GM12874 (cell line): ENCODE measurements at regions not wholly inside any gene's neighbourhood (a gene's known extent, or its start where the extent isn't known, plus 50 kb on each side); places are given as distances from the start of the nearest gene placed in this dataset.

Experiments
- TF ChIP-seq, protein P1 (sequence below): IDR thresholded peaks from 2 replicates; pipeline ENCODE4 v1.5.1; 2011; ENCODE audit warnings: low read depth, mild to moderate bottlenecking, control low read depth, low read length, moderate library complexity; ENCODE audit not compliant: insufficient read depth

DNA sequence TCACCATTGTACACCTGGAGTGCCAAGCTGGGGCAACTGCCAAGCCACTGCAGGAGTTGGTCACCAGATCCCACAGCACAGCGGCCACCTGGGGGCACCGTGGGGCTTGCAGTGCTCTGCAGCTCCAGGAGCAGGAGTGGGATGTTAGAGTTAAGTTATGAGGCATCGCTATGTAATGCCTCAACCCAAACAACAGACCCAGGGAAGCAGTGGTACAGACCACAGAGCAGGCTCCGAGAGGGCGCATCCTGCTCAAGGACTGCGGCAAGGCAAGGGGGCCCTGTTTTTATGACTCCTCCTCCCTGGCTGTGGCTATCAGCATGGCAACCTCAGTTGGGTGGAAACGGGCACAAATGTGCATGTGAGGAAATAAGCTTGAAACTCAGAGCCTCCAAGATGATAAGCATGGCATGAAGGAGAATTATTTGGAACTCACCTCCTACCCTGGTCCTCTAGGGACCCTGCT is 63.1 kb downstream of the ARL6IP4 start:
- TF ChIP-seq, protein P1, sequence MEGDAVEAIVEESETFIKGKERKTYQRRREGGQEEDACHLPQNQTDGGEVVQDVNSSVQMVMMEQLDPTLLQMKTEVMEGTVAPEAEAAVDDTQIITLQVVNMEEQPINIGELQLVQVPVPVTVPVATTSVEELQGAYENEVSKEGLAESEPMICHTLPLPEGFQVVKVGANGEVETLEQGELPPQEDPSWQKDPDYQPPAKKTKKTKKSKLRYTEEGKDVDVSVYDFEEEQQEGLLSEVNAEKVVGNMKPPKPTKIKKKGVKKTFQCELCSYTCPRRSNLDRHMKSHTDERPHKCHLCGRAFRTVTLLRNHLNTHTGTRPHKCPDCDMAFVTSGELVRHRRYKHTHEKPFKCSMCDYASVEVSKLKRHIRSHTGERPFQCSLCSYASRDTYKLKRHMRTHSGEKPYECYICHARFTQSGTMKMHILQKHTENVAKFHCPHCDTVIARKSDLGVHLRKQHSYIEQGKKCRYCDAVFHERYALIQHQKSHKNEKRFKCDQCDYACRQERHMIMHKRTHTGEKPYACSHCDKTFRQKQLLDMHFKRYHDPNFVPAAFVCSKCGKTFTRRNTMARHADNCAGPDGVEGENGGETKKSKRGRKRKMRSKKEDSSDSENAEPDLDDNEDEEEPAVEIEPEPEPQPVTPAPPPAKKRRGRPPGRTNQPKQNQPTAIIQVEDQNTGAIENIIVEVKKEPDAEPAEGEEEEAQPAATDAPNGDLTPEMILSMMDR: peak; percentile 57

GRCh38 chr12:123042833-123043232 is 62.4 kb downstream of the ARL6IP4 start:
- TF ChIP-seq, protein P1: no peak

GRCh38 chr12:123041811-123042655 is 61.6 kb downstream of the ARL6IP4 start:
- TF ChIP-seq, protein P1: no peak

GRCh38 chr12:123041042-123041531 is 60.6 kb downstream of the ARL6IP4 start:
- TF ChIP-seq, protein P1: no peak

GRCh38 chr12:123040106-123040505 is 59.6 kb downstream of the ARL6IP4 start:
- TF ChIP-seq, protein P1: no peak

DNA sequence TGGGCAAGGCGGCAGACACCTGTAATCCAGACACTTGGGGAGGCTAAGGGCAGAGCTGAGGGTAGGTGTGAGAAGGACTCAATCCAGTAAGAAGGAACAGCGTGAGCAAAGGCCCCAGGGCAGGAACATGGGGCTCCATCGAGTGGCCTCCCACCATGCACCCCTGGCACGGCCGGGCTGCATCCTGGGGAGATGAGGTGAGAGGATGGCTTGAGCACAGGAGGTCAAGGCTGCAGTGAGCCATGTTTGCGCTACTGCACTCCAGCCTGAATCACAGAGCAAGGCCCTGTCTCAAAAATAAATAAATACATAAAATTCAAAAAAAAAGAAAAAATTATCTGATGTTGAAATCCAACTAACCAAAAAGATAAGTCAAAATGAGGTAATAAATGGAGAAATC is 58.5 kb downstream of the ARL6IP4 start:
- TF ChIP-seq, protein P1: no peak

DNA sequence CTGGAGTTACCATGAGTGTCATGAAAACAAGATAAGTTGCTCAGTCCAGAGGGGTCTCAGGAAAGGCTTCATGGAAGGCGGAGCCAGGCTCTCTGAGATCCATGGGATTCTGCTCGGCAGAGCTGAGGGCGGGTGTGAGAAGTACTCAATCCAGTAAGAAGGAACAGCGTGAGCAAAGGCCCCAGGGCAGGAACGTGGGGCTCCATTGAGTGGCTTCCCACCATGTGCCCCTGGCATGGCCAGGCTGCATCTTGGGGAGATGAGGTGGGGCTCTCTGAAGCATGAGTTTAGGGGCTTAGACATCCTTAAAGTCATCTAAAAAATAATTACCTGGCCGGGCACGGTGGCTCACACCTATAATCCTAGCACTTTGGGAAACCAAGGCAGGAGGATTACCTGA is 58.0 kb downstream of the ARL6IP4 start:
- TF ChIP-seq, protein P1: no peak
